ENCODE measurements at regions not wholly inside any gene's neighbourhood (a gene's known extent, or its start where the extent isn't known, plus 50 kb on each side); places are given as distances from the start of the nearest gene placed in this dataset.
A peak's percentile ranks its signal among the peaks of the same experiment; 100 is the strongest.

DNA sequence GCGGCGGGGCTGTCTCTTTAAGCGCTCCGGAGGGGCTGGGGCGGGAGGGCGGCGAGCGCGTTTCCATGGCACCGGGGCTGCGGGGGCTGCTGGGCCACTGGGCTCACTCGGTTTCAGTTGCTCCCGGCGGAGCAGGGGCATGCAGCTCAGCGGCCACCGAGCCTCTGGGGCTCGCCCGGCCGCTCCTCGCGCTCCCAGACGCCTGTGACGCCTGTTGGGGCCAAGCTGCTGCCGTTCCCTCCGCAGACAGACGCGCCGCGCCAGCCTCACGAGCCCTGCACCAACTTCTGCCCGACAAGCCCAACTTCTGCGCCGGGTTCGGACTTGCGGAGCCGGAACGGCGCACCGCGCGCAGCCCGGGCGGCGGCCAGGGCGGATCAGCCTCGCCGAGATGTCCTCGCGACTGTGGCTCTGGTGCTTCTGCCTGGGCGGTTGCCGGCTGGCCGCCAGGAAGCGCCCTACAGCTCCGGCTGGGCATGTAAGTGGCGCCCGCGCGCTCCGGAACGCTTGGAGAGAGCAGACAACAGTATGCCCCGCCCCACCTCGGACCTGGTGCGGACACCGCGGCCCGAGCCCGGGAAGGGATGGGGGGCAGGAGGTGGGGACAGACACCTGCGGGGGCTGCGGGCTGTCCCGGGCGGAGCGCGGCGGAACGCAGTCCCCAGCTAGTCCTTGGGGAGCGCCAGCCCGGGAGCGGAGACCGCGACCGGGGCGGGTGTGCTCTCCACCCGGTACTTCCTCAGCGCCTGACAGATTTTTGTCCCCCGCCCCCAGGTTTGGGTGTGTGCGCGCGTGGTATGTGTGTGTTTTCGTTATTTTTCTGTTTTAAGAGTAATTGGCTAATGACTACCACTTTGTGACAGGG lies 154.1 kb upstream of the GOLIM4 start (continued):
- TF ChIP-seq, protein P1, sequence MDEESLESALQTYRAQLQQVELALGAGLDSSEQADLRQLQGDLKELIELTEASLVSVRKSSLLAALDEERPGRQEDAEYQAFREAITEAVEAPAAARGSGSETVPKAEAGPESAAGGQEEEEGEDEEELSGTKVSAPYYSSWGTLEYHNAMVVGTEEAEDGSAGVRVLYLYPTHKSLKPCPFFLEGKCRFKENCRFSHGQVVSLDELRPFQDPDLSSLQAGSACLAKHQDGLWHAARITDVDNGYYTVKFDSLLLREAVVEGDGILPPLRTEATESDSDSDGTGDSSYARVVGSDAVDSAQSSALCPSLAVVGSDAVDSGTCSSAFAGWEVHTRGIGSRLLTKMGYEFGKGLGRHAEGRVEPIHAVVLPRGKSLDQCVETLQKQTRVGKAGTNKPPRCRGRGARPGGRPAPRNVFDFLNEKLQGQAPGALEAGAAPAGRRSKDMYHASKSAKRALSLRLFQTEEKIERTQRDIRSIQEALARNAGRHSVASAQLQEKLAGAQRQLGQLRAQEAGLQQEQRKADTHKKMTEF (CRISPR knock-in tag; IDR thresholded peaks at IDR 0.05): peak; percentile 37; the same call in 1 of the 2 replicates
- TF ChIP-seq AKAP8 (CRISPR knock-in tag; IDR thresholded peaks at IDR 0.05) (no peak), MTA3 (CRISPR knock-in tag; IDR thresholded peaks at IDR 0.05) (no peak), ZNF552 (CRISPR knock-in tag; IDR thresholded peaks at IDR 0.05; ENCODE audit: borderline replicate concordance) (no peak), RBAK (CRISPR knock-in tag; IDR thresholded peaks at IDR 0.05) (no peak), HCFC1 (IDR thresholded peaks at IDR 0.05; ENCODE audit: low read depth, low read length) (no peak), HOXD1 (CRISPR knock-in tag; IDR thresholded peaks at IDR 0.05) (0 out of 2 replicates have a peak, but pooled peaks have one; percentile 39), ZNF260 (CRISPR knock-in tag; IDR thresholded peaks at IDR 0.05; ENCODE audit: borderline replicate concordance, low read depth) (no peak), KAT7 (CRISPR knock-in tag; IDR thresholded peaks at IDR 0.05; ENCODE audit: borderline replicate concordance) (no peak), FOXA3 (CRISPR knock-in tag; IDR thresholded peaks at IDR 0.05) (no peak), ZFAT (CRISPR knock-in tag; conservative IDR thresholded peaks at IDR 0.05) (no peak), THAP11 (CRISPR knock-in tag; IDR thresholded peaks at IDR 0.05) (no peak), ZNF556 (CRISPR knock-in tag; IDR thresholded peaks at IDR 0.05; ENCODE audit: borderline replicate concordance) (peak; percentile 61; the same call in 1 of the 2 replicates), IRF2 (CRISPR knock-in tag; IDR thresholded peaks at IDR 0.05) (no peak)
- TF ChIP-seq, protein P2, sequence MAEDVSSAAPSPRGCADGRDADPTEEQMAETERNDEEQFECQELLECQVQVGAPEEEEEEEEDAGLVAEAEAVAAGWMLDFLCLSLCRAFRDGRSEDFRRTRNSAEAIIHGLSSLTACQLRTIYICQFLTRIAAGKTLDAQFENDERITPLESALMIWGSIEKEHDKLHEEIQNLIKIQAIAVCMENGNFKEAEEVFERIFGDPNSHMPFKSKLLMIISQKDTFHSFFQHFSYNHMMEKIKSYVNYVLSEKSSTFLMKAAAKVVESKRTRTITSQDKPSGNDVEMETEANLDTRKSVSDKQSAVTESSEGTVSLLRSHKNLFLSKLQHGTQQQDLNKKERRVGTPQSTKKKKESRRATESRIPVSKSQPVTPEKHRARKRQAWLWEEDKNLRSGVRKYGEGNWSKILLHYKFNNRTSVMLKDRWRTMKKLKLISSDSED (CRISPR knock-in tag; IDR thresholded peaks at IDR 0.05): no peak
- TF ChIP-seq, protein P3, sequence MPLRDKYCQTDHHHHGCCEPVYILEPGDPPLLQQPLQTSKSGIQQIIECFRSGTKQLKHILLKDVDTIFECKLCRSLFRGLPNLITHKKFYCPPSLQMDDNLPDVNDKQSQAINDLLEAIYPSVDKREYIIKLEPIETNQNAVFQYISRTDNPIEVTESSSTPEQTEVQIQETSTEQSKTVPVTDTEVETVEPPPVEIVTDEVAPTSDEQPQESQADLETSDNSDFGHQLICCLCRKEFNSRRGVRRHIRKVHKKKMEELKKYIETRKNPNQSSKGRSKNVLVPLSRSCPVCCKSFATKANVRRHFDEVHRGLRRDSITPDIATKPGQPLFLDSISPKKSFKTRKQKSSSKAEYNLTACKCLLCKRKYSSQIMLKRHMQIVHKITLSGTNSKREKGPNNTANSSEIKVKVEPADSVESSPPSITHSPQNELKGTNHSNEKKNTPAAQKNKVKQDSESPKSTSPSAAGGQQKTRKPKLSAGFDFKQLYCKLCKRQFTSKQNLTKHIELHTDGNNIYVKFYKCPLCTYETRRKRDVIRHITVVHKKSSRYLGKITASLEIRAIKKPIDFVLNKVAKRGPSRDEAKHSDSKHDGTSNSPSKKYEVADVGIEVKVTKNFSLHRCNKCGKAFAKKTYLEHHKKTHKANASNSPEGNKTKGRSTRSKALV (CRISPR knock-in tag; IDR thresholded peaks at IDR 0.05): peak; percentile 100
- TF ChIP-seq, protein P4, sequence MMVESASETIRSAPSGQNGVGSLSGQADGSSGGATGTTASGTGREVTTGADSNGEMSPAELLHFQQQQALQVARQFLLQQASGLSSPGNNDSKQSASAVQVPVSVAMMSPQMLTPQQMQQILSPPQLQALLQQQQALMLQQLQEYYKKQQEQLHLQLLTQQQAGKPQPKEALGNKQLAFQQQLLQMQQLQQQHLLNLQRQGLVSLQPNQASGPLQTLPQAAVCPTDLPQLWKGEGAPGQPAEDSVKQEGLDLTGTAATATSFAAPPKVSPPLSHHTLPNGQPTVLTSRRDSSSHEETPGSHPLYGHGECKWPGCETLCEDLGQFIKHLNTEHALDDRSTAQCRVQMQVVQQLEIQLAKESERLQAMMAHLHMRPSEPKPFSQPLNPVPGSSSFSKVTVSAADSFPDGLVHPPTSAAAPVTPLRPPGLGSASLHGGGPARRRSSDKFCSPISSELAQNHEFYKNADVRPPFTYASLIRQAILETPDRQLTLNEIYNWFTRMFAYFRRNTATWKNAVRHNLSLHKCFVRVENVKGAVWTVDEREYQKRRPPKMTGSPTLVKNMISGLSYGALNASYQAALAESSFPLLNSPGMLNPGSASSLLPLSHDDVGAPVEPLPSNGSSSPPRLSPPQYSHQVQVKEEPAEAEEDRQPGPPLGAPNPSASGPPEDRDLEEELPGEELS (CRISPR knock-in tag; IDR thresholded peaks at IDR 0.05): no peak
- TF ChIP-seq, protein P5, sequence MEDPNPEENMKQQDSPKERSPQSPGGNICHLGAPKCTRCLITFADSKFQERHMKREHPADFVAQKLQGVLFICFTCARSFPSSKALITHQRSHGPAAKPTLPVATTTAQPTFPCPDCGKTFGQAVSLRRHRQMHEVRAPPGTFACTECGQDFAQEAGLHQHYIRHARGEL (CRISPR knock-in tag; IDR thresholded peaks at IDR 0.05): 0 out of 2 replicates have a peak, but pooled peaks have one; percentile 62
- TF ChIP-seq, protein P6, sequence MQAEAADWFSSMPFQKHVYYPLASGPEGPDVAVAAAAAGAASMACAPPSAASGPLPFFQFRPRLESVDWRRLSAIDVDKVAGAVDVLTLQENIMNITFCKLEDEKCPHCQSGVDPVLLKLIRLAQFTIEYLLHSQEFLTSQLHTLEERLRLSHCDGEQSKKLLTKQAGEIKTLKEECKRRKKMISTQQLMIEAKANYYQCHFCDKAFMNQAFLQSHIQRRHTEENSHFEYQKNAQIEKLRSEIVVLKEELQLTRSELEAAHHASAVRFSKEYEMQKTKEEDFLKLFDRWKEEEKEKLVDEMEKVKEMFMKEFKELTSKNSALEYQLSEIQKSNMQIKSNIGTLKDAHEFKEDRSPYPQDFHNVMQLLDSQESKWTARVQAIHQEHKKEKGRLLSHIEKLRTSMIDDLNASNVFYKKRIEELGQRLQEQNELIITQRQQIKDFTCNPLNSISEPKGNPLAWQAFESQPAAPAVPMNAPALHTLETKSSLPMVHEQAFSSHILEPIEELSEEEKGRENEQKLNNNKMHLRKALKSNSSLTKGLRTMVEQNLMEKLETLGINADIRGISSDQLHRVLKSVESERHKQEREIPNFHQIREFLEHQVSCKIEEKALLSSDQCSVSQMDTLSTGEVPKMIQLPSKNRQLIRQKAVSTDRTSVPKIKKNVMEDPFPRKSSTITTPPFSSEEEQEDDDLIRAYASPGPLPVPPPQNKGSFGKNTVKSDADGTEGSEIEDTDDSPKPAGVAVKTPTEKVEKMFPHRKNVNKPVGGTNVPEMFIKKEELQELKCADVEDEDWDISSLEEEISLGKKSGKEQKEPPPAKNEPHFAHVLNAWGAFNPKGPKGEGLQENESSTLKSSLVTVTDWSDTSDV (CRISPR knock-in tag; IDR thresholded peaks at IDR 0.05): peak; percentile 50; the same call in 1 of the 2 replicates
